ENCODE measurements at regions not wholly inside any gene's neighbourhood (a gene's known extent, or its start where the extent isn't known, plus 50 kb on each side); places are given as distances from the start of the nearest gene placed in this dataset.

- ChIA-PET CTCF (ENCODE audit: partially characterized antibody) (interaction anchor here (1.0 to 1.3 kb wide), 3 partner anchors 9 to 139 kb away, joined by 3 to 4 read pairs (median 3); no protein-coding TSS in a partner anchor), POLR2A (ENCODE audit: partially characterized antibody) (interaction anchor here (0.6 kb wide), 1 partner anchor 160 kb away, joined by 3 read pairs; no protein-coding TSS in a partner anchor)
- Histone ChIP-seq H2BK5ac (ENCODE audit: low read depth, low read length) (no peak overlapping the region), H2AK5ac (ENCODE audit: low read depth, low read length) (no peak overlapping the region), H3K4me2 (ENCODE audit: insufficient read depth in 1 of 2, low read depth in 2 of 2, low read length in 2 of 2) (no peak overlapping the region), H3K27ac (ENCODE audit: low read depth, low read length) (no peak overlapping the region), H3K14ac (ENCODE audit: insufficient read length) (no peak overlapping the region), H2AFZ (ENCODE audit: low read length) (no peak overlapping the region), H3K23ac (ENCODE audit: insufficient read length) (no peak overlapping the region), H3K79me1 (ENCODE audit: low read depth, low read length) (no peaks in the 10 kb centered on the region), H4K20me1 (replicated peaks in 1 of 2; ENCODE audit: control insufficient read depth in 1 of 2, insufficient read depth in 2 of 2, low read length in 2 of 2) (no peaks in the 10 kb centered on the region), H3K27me3 (replicated peaks in 1 of 4; ENCODE audit: control insufficient read depth in 3 of 4, extremely low read depth in 1 of 4, insufficient read depth in 3 of 4, low read length in 3 of 4) (no peaks in the 10 kb centered on the region), H4K91ac (replicated peaks; ENCODE audit: insufficient read length, low read length) (no peak overlapping the region), H4K8ac (ENCODE audit: extremely low read depth, insufficient read depth, low read length) (no peak overlapping the region), H3K18ac (ENCODE audit: extremely low read depth, low read length) (no peak overlapping the region), H3K9me3 (ENCODE audit: insufficient read depth in 2 of 2, low read depth in 1 of 2, low read length in 1 of 2) (no peaks in the 10 kb centered on the region), H4K5ac (ENCODE audit: insufficient read length, low read depth, low read length) (no peak overlapping the region), H2BK20ac (ENCODE audit: low read length) (no peak overlapping the region), H2BK120ac (replicated peaks; ENCODE audit: low read depth, low read length) (no peak overlapping the region), H3K4ac (replicated peaks; ENCODE audit: insufficient read length, low read depth, low read length) (no peak overlapping the region), H3K79me2 (ENCODE audit: control insufficient read depth in 1 of 2, insufficient read depth in 2 of 2, low read length in 2 of 2) (no peaks in the 10 kb centered on the region), H2BK12ac (ENCODE audit: low read depth, low read length) (no peak overlapping the region), H3K56ac (replicated peaks; ENCODE audit: insufficient read length, low read depth, low read length) (no peak overlapping the region), H3K36me3 (ENCODE audit: control insufficient read depth in 2 of 4, insufficient read depth in 4 of 4, low read length in 3 of 4) (no peaks in the 10 kb centered on the region), H3K4me1 (replicated peaks in 1 of 4; ENCODE audit: control insufficient read depth in 3 of 4, insufficient read depth in 4 of 4, low read length in 3 of 4) (peaks cover 0 to 5% (median 3%) of the 10 kb centered on the region in 4 experiments; a peak in 5 of 7 replicates), H3K4me3 (ENCODE audit: extremely low read depth in 1 of 4, insufficient read depth in 2 of 4, low read depth in 3 of 4, low read length in 4 of 4) (no peak overlapping the region), H3K9ac (replicated peaks in 1 of 4; ENCODE audit: extremely low read depth in 1 of 4, low read depth in 3 of 4, low read length in 3 of 4) (no peak overlapping the region), H3K23me2 (ENCODE audit: low read depth, low read length) (no peaks in the 10 kb centered on the region), H2BK15ac (ENCODE audit: low read length) (no peak overlapping the region)
- no peak for DNase-seq (ENCODE audit: low read depth in 1 of 2, low spot score in 2 of 2)
- no peak for FAIRE-seq
- WGBS, 2 experiments (ENCODE audit: extremely low coverage in 1 of 2, insufficient coverage in 1 of 2, insufficient read length in 1 of 2, insufficient replicate concordance in 2 of 2, low coverage in 1 of 2, low lambda C conversion rate in 2 of 2, missing lambda C conversion rate in 1 of 2): 92% methylated on average over 9 of the region's 9 CpGs; no CpG with 5 or more reads in 1 of the 2 experiments
- TF ChIP-seq CHD2 (IDR thresholded peaks at IDR 0.05; ENCODE audit: low read length): no peak
- TF ChIP-seq CEBPB (IDR thresholded peaks at IDR 0.05; ENCODE audit: low read depth, low read length): no peak
- TF ChIP-seq GTF2F1 (IDR thresholded peaks at IDR 0.05; ENCODE audit: borderline replicate concordance, low read depth, low read length): no peak
- no peak for TF ChIP-seq PHF8 (conservative IDR thresholded peaks at IDR 0.05; ENCODE audit: low read depth, low read length)
- TF ChIP-seq RBBP5 (IDR thresholded peaks at IDR 0.05; ENCODE audit: borderline replicate concordance, low read depth, low read length): no peak
- no peak for TF ChIP-seq RNF2 (IDR thresholded peaks at IDR 0.05; ENCODE audit: borderline replicate concordance, low read depth, low read length, missing control alignments, poor library complexity, severe bottlenecking)
- no peak for TF ChIP-seq KDM1A (IDR thresholded peaks at IDR 0.05; ENCODE audit: borderline replicate concordance, low read length)
- no peak for TF ChIP-seq FOSL1 (IDR thresholded peaks at IDR 0.05; ENCODE audit: insufficient read depth, low read depth, low read length)
- TF ChIP-seq TAF7 (optimal IDR thresholded peaks at IDR 0.05; ENCODE audit: borderline replicate concordance, low read depth, low read length): no peak
- no peak for TF ChIP-seq CHD1 (IDR thresholded peaks at IDR 0.05; ENCODE audit: low read depth, low read length)
- TF ChIP-seq YY1 (IDR thresholded peaks at IDR 0.05; ENCODE audit: low read depth, low read length): no peak
- no peak for TF ChIP-seq NANOG (IDR thresholded peaks at IDR 0.05; ENCODE audit: insufficient read depth, low read depth, low read length, poor library complexity, severe bottlenecking)
- TF ChIP-seq EZH2 (IDR thresholded peaks at IDR 0.05; ENCODE audit: low read depth, low read length, severe bottlenecking): no peak
- TF ChIP-seq TBP (IDR thresholded peaks at IDR 0.05; ENCODE audit: low read depth, low read length): no peak
Observed at GRCh38 chr12:124175704-124176103, 119.2 kb upstream of the RFLNA start.
